NCI-H446 (cell line): ENCODE measurements at regions not wholly inside any gene's neighbourhood (a gene's known extent, or its start where the extent isn't known, plus 50 kb on each side); places are given as distances from the start of the nearest gene placed in this dataset.

Experiments
- DNase-seq, 2 experiments: peaks; one replicate each; lab custom pipeline; 2025; lab: John Stamatoyannopoulos, UW

DNA sequence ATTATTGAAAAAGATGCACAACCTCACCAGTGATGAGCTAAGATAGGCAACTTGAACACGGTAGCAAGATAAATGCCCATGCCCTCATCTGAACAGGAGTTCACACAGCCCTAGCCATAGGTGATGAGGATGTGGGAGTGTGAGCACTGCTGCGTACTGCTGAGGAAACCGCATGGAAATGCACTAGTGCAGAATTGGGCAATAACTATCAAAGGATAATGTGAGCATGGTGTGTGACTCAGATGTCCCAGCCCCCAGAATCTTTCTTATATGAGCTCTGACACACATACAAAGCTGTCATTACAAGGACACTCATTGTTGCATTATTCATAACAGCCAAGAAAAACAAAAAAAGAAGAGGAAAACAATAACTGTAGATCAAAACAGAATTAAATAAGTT lies 521.2 kb downstream of the IRX1 start:
- no peak for DNase-seq

DNA sequence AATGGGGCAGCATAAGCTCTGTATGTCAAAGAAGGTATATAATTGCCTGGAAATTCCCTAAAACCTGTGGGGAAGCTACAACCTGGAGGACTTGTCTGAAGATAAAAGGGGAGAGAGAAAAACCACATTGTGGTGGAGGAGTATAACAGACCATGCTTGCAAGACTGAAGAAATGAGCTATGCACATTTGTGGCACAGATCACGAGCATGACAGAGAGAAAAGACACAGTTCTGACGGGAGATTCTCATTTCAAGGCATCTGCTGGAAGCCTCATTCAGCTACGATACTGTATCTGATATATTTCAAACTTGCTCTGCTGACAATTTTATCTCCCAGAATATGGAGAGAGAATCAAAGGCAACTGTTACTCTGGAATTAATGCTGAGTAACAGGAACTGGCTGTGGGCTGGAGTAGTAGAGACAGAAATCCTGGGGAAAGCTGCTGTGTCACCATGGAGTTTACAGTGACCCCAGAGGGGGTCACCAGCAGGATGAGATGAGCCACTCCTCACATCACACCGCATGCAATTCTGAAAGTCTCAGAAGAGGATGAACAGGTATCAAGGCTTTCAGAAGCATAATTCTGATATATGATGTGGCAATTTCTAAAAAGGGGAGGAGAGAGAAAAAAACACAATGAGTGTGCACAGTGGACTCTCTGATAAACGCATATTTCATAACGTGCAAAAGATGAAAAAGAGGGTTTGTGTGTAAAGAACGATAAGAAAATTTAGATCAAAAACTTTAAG lies 528.8 kb downstream of the IRX1 start:
- DNase-seq, result no peak

DNA sequence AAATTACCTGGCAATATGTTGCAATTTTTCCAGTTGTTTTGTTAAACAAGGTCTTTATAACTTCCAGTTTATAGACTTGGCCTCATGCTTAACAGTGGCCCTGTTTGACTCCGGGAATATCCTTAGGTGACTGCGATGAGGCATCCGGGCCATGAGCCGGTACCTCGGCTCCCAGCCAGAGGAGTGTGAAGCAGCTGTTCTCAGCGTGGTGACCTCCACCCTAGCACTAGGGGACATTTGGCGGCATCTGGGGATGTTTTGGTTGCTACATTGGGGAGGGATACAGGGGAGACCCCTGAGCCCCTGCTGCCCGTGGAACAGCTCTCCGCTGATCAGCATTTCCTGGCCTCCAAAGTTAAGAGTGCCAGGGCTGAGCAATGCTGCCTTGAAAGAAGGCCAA lies 533.4 kb downstream of the IRX1 start:
- no peak for DNase-seq

DNA sequence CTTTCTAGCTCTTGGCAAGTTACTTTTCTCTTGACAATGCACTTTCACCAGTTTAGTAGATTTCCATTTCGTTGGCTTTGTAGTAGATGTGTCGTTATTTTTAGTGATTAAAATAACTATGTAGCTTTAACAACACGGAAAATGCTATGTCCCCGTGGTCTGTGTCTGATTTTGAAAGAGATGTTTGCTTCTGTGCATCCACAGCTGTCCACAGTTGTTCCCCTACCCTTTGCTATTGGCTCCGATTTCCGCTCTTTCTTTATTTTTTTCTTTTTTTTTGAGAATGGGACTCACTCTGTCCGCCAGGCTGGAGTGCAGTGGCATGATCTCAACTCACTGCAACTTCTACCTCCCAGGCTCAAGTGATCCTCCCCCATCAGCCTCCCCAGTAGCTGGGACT lies 533.9 kb downstream of the IRX1 start:
- no peak for DNase-seq

DNA sequence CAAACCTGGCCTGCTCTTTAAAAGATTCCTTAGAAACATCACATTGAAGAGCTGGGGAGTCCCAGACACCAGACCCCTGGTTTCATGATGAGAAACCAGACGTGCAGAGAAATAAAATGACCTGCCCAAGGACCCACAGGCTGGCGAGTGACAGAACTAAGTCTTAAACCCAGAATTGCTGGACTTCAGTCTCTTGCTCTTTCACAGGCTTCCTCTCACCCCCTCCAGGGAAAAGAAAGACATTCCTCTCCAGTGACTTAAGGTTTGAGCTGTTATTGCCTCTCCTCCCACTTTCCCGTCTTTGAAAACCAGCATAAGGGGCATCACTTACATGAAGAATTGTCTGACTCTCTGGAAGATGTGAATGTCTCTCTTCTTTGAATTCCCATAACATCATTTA lies 535.2 kb downstream of the IRX1 start:
- DNase-seq, result no peak

DNA sequence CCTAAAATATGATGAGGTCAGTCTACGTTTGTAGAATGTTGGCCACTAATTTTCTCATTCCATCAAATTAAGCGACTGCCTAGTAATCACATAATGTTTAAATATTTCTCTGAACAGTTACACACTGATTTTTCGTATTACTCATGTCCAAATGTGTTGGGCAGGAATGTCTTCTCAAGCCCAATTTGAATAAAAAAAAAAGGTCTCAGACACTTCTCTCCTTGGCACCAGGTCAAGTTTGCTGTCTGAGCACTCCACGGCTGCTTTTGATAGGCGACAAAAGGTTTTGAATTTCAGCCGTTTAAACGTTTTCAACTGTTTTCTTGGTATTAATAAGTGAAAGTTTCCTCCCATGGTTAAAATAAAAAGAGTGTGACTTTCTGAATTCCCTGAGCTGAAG lies 542.1 kb downstream of the IRX1 start:
- no peak for DNase-seq

DNA sequence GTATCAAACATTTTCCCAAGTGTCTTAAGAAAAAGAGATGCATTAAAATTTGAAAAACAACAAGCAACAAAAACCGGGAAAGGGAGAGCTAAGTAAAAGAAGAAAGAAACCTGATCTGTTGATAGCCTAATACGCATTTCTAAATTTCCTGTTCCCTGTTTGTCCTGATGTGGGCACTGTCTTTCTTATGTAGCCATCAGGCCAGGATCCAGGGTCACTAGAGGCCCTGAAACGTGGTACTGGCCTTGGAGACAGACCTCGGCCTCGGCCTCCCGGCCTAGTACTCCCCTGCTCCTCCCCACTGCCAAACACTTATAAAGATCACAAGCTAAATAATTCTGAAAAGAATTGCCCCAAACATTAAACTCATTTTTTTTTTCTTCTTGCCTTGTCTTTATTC lies 547.2 kb downstream of the IRX1 start:
- DNase-seq, result no peak

DNA sequence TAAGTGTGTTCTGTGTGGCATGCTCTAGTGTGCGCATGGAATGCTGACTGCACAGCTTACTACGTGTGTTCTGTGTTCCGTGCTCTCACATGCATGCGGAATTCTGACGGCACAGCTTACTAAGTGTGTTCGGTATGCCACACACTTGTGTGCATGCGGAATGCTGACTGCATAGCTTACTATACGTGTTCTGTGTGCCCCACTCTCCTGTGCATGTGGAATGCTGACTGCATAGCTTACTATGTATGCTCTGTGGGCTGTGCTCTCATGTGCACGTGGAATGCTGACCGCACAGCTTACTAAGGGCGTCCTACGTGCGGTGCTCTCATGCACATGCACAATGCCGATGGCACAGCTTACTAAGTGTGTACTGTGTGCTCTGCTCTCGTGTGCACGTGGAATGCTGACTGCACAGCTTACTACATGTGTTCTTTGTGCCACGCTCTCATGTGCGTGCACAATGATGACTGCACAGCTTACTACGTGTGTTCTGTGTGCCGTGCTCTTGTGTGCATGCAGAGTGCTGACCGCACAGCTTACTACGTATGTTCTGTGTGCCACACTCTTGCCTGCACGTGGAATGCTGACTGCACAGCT lies 548.9 kb downstream of the IRX1 start:
- no peak for DNase-seq

DNA sequence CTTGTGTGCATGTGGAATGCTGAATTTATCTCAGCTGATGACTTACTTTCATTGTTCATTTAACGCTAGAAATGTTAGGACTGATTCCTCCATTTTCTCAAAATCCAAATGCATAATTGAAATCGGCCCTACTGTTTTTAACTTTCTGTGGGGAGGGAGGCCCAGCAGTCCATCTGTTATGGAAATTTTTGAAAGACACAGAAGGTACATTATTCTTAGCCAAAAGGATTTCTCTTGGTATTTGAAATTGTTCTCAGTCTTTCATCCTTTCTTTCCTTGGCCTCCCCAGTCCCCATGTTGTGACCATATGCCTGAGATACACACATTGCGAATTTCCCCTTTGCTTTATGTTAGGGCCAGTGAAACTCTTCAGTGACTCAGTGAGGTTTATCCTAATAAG lies 549.9 kb downstream of the IRX1 start:
- no peak for DNase-seq

DNA sequence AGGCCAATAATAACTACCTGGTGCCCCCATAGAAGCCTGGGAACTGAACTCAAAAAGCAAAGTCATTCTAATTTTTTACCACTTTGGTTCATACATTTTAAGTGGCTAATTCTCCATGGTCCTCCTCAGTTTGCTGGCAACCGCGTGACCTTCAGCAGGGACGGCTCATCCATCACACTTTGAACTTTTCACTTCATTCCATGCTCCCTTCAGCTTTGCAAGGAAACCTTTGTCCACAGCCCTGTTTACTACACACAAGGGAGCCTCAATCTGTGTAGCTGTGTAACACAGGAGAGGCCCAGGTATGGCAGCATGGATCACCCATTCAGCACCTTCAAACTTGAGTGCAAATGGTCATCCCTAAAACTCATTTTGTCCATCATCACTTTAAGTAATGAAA lies 552.4 kb downstream of the IRX1 start:
- no peak for DNase-seq

DNA sequence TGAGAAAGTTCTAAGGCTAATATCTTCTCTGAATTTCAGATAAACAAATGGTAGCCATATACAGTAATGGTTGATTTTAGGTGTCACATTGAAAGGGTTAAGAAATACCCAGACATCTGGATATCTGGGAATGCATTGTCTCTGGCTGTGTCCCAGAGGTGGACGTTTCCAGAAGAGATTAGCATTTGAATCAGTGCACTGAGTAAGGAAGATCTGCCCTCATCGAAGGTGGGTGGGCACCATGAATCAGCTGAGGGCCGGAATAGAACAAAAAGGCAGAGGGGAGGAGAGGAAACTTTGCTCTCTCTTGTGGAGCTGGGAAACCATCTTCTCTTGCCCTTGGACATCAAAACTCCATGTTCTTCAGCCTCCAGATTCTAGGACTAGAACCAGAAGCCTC lies 554.4 kb downstream of the IRX1 start:
- DNase-seq, result no peak

DNA sequence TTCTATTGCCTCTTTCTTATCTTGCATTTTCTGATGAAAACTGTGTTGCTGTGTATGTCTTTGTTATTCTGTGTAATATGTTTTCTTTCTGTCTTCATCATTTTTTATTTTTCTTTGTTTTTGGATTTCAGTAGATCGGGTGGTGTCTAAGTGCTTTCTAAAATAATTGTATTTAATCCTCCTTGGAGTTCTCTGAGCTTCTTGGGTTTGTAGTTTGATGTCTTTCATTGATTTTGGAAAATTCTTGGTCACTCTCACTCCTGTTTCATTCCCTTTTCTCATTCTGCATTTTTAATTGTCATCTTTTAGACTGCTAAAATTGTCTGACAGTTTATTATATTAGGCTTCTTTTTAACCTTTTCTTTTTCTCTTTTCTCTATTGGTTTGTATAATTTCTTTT lies 560.5 kb downstream of the IRX1 start:
- DNase-seq, result no peak

DNA sequence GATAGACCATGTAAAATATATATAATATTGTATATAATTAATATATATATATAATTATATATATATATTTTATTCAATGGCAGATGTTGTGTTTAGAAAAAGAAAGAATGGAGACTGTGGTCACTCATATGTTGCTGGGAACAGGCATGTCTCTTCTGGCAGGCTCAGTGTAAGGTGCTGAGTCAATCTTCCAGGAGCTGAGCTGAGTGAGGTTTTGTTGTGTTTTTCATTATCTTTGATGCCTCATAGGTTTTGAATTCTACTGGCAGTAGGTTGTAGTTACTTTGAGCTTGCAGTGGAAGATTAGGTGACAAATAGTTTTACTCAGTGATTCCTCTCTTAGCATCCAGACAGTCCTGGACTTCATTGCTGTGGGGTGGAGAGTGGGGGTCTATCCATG lies 561.3 kb downstream of the IRX1 start:
- no peak for DNase-seq

DNA sequence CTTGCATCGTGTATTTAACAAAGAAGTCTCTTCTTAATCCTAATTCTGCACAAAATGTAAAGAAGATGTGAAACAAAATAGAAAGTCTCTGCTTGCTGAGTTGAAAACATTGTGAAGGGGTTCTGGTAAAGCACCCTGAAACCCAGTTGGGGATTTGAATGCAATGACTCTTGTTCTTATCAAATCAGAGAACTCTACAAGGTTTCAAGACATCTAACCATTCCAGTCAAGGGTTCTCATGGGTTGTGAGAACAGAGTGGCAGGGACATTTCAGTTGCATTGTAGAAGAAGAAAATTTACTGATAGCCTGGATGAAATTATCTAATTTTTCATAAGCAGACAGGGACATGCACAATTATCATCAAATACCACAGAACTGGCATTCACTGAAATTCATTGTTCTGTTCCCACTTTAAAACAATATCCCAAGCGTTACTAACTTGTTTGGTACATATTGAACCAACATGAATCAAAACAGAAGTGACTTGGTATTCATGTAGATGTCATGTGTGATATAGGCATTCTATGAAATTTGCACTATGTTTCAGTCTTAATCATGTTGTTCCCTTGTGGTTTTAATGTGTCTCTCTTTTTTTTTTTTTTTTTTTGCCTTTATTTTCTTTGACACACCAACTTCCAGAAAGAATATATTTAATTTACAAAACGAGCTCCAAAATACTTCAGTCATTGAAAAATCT lies 563.3 kb downstream of the IRX1 start:
- DNase-seq, result no peak

DNA sequence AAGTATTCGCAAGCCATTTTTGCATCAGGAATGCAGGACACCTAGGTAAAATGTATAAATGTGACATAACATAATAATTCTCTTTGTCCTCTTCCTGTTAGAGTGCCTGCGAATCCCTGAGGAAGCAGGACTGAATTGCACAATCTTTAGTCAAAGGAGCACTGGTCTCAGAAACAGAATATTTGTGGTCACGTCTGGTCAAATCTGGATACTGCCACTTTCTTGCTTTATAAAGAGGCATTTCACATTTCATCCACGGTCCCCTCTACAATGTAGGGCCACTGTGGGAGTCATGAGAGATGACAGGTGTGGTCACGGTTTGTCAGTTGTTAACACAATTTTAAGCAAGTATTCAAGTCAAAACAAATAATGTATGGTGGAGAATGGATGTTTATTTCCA lies 564.0 kb downstream of the IRX1 start:
- DNase-seq, result no peak

DNA sequence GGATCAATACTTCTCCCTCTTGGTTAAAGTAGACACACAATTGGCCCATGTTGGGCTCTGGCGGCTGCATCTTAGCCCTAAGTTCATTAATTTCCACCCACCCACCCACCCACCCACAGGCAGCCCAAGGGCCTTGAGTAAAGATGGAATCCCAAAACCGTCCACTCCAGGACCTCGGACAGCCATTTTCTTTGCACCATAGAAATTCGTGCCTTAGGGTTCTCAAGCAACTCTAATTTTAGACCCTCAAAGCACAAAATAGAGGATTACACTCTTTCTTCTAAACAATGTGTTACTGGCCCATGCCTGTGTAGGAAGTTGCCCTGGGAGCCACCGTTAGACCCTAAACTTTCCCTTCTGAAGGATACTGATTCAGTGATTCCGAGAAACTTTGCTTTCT lies 568.5 kb downstream of the IRX1 start:
- DNase-seq, result no peak

DNA sequence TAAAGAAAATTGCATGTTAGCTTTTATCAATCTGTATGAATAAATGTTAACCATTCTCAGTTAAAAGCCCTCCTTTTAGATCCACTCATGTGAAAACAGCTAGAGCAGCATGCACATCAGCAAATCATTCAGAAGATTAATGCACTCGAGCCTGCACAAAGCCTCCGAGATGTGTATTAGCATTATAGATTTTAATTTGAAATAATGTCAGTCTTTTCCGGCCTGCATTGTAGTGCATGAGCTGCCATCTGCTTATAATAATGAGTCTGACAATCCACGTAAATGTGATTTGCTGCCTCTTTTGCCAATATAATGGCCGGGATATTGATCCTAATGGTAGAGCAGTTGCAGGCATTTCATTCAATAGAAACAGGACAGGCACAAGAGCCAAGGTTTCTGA lies 585.1 kb downstream of the IRX1 start:
- no peak for DNase-seq

DNA sequence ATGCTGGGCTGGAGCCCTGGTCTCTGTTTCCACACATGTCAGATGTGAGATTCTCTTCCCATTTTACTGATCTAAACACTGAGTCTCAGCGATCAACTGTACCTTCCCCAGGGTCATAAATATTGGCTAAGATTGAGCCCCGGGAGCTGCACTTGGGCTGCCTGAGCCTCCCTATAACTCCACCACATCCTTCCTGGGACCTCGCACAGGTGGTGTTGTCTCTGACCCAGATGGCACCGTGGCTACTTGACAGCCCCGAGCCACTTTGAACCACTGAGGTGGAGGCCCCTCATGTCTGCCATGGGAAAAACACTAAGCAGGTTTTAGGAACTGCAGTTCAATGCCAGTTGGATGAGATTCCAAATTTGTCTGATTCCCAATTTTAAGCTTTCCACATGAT lies 586.5 kb downstream of the IRX1 start:
- DNase-seq, result no peak

DNA sequence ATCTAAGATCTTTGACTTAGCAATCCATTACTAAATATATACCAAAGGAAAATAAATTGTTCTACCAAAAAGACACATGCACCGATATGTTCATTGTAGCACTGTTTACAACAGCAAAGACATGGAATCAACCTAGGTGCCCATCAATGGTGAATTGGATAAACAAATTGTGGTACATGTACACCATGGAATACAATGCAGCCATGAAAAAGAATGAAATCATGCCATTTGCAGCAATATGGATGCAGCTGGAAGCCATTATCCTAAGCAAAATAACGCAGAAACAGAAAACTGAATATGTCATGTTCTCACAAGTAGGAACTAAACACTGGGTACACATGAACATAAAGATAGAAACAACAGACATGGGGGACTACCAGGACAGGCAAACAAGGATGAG lies 589.5 kb downstream of the IRX1 start:
- DNase-seq, result no peak

DNA sequence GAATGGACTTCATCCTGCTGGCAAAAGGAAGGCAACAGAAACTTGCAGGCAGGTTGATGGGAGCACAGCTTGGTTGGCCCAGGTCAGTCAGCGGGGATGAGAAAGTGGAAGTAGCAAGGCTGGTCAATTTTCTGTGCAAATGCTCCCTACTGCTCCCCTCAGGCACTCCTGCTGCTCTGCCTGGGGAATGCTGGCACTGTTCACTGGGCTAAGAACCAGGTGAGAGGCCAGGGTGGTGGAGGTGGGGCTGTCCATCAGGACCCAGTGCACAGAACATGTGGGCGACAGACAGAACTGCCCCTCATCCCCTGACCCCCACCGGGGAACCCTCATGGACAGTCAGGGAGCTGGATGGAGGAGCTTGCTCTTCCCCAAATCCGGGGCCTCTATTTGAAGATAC lies 593.1 kb downstream of the IRX1 start:
- no peak for DNase-seq

DNA sequence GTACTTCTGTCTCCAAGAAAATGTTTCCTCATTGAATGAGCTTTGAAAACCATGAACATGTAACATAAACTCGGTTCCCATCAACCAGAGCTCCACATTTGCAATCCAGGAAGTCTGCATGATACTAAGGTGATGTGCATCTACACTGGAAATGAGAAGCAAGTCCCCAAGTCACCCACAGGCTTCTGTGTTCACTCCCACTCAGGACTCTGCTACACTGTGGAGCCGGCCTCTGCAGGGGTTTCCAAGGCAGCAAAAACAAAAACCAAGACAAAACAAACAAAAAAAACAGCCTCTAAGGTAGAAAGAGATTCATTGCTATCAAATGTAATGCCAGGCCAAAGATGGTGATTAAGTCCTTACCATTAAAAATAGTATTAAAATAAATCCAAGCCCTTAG lies 593.7 kb downstream of the IRX1 start:
- DNase-seq, result no peak

DNA sequence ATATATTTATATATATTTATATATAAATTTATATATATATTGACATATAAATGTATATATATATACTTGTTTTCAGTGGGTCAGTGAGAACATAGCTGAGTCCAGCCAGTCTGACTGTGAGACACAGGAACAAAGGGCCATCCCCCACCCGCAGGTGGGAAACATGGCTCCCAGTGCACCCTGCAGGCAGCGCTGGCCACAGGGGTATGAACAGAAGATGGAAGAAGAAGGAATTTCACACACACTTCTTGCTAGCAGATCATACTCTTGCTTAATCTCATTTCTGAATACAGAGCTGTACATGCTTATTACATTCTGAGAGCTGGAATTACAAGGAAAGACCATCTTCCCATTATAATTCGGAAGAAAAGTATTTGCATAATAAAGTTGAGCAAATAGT lies 595.4 kb downstream of the IRX1 start:
- no peak for DNase-seq

DNA sequence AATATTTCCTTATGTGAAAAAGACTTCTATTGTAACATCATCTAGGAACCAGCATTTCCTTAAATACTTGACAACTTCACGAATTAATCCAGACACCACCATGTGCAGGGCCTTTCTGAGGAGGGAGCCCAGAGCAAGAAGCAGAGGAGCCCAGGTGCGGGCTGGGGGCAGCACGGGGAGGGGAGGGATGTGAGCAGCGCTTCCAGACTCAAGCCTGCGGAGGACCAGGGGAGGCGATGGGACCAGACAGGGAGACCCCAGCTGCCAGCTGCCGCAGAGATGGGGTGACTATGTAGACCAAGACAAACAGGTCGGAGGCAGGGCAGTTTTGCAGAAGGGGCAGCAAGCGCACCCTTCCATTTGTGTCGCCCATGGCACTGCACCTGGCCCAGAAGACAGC lies 596.1 kb downstream of the IRX1 start:
- no peak for DNase-seq

DNA sequence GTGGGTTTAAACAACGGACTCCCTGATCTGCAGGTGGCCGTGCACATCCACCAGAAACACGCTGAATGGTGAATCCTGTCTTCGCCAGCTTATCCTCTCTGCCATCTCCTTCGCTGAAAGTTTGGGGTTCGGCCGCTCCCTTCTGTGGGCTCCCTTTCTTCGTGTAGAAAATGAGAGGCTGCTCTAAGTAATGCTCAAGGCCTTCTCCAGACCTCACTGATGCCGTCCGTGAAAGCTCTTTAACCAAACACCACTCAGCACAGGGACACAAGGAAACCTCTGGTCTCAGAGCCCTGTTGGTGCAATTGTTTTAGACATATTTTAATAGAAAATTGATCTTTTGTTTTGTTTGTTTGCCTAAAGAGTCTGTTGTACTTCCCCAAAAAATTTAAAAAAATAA lies 596.5 kb downstream of the IRX1 start:
- DNase-seq, result no peak
